H9 (cell line): ENCODE measurements at regions not wholly inside any gene's neighbourhood (a gene's known extent, or its start where the extent isn't known, plus 50 kb on each side); places are given as distances from the start of the nearest gene placed in this dataset.

Experiments
- DNase-seq: peaks from one replicate; pipeline ENCODE4 v3.0.0-alpha.2; 2017
- H2AFZ ChIP-seq: one replicate; pipeline ENCODE4 v1.6.1; 2013; ENCODE audit warnings: mild to moderate bottlenecking, low read length, control low read depth, moderate library complexity
- H2AK5ac ChIP-seq: 2 replicates; pipeline ENCODE4 v1.6.1; 2013; ENCODE audit warnings: low read length, control low read depth, mixed read lengths; ENCODE audit not compliant: insufficient read length
- H2BK120ac ChIP-seq: one replicate; pipeline ENCODE4 v1.6.1; 2013; ENCODE audit warnings: low read depth, mild to moderate bottlenecking, low read length, control low read depth, inconsistent platforms; ENCODE audit not compliant: poor library complexity, severe bottlenecking
- H2BK12ac ChIP-seq: 2 replicates; pipeline ENCODE4 v1.6.1; 2013; ENCODE audit warnings: low read length, control low read depth, mixed read lengths, low read depth; ENCODE audit not compliant: insufficient read length
- H2BK15ac ChIP-seq: 2 replicates; pipeline ENCODE4 v1.6.1; 2013; ENCODE audit warnings: low read depth, low read length, control low read depth
- H2BK20ac ChIP-seq: one replicate; pipeline ENCODE4 v1.6.1; 2013; ENCODE audit warnings: low read depth, mild to moderate bottlenecking, low read length, control low read depth, inconsistent platforms; ENCODE audit not compliant: poor library complexity, severe bottlenecking
- H2BK5ac ChIP-seq: 2 replicates; pipeline ENCODE4 v1.6.1; 2013; ENCODE audit warnings: low read length, control low read depth, mixed read lengths; ENCODE audit not compliant: insufficient read length
- H3K14ac ChIP-seq: 2 replicates; pipeline ENCODE4 v1.6.1; 2013; ENCODE audit warnings: low read length, control low read depth; ENCODE audit not compliant: insufficient read depth
- H3K18ac ChIP-seq: 2 replicates; pipeline ENCODE4 v1.6.1; 2013; ENCODE audit warnings: low read depth, mild to moderate bottlenecking, mixed read lengths, low read length, control low read depth; ENCODE audit not compliant: insufficient read length
- H3K23ac ChIP-seq: 2 replicates; pipeline ENCODE4 v1.6.1; 2013; ENCODE audit warnings: low read length, control low read depth, mixed read lengths, low read depth; ENCODE audit not compliant: insufficient read length
- H3K23me2 ChIP-seq: 2 replicates; pipeline ENCODE4 v1.6.1; 2013; ENCODE audit warnings: low read depth, mild to moderate bottlenecking, mixed read lengths, low read length, control low read depth; ENCODE audit not compliant: insufficient read length, poor library complexity, severe bottlenecking
- H3K27ac ChIP-seq: 2 replicates; pipeline ENCODE4 v1.5.1; 2013; ENCODE audit warnings: low read length, control low read depth, mixed read lengths, low read depth; ENCODE audit not compliant: insufficient read length
- H3K27me3 ChIP-seq: 2 replicates; pipeline ENCODE4 v1.6.1; 2013; ENCODE audit warnings: low read length, control low read depth, inconsistent platforms; ENCODE audit not compliant: insufficient read depth
- H3K4ac ChIP-seq: 2 replicates; pipeline ENCODE4 v1.6.1; 2013; ENCODE audit warnings: low read depth, mild to moderate bottlenecking, control low read depth, inconsistent platforms, low read length, moderate library complexity
- H3K4me1 ChIP-seq: 2 replicates; pipeline ENCODE4 v1.6.1; 2013; ENCODE audit warnings: low read length, control low read depth, inconsistent platforms; ENCODE audit not compliant: insufficient read depth
- H3K4me2 ChIP-seq: 2 replicates; pipeline ENCODE4 v1.6.1; 2013; ENCODE audit warnings: low read length, control low read depth, mixed read lengths; ENCODE audit not compliant: insufficient read length, insufficient read depth
- H3K56ac ChIP-seq: 2 replicates; pipeline ENCODE4 v1.6.1; 2013; ENCODE audit warnings: low read depth, mild to moderate bottlenecking, mixed read lengths, low read length, control low read depth; ENCODE audit not compliant: insufficient read length
- H3K79me1 ChIP-seq: 2 replicates; pipeline ENCODE4 v1.6.1; 2013; ENCODE audit warnings: low read depth, mild to moderate bottlenecking, moderate library complexity, low read length, control low read depth, inconsistent platforms; ENCODE audit not compliant: insufficient read depth, poor library complexity, severe bottlenecking
- H3K79me2 ChIP-seq: 2 replicates; pipeline ENCODE4 v1.6.1; 2013; ENCODE audit warnings: low read length, control low read depth, inconsistent platforms; ENCODE audit not compliant: insufficient read depth
- H3K9ac ChIP-seq: 2 replicates; pipeline ENCODE4 v1.6.1; 2013; ENCODE audit warnings: low read length, control low read depth, mixed read lengths; ENCODE audit not compliant: insufficient read length; ENCODE audit errors: extremely low read depth
- H3K9me3 ChIP-seq: one replicate; pipeline ENCODE4 v1.6.1; 2013; ENCODE audit warnings: low read depth, low read length, inconsistent platforms; ENCODE audit not compliant: control insufficient read depth
- H3T11ph ChIP-seq: one replicate; pipeline ENCODE4 v1.6.1; 2013; ENCODE audit warnings: mild to moderate bottlenecking, low read length, control low read depth, inconsistent platforms
- H4K20me1 ChIP-seq: one replicate; pipeline ENCODE4 v1.6.1; 2013; ENCODE audit not compliant: control insufficient read depth, insufficient read length, insufficient read depth
- H4K5ac ChIP-seq: 2 replicates; pipeline ENCODE4 v1.6.1; 2013; ENCODE audit warnings: low read depth, mild to moderate bottlenecking, mixed read lengths, low read length, control low read depth; ENCODE audit not compliant: insufficient read length
- H4K8ac ChIP-seq: replicated peaks from 2 replicates; pipeline ENCODE4 v1.6.1; 2013; ENCODE audit warnings: low read length, control low read depth, mixed read lengths, low read depth; ENCODE audit not compliant: insufficient read length
- H4K91ac ChIP-seq: 2 replicates; pipeline ENCODE4 v1.6.1; 2013; ENCODE audit warnings: low read depth, mild to moderate bottlenecking, moderate library complexity, mixed read lengths, low read length, control low read depth; ENCODE audit not compliant: insufficient read length
- H3K27ac Mint-ChIP-seq, 3 experiments: 2 replicates in 2 of 3; 3 replicates in 1 of 3; pipeline ENCODE4 v1.8.0; 2020 to 2021; ENCODE audit warnings: mixed read lengths in 3 of 3, mild to moderate bottlenecking in 1 of 3, moderate library complexity in 1 of 3
- H3K27me3 Mint-ChIP-seq: 2 replicates; pipeline ENCODE4 v1.8.0; 2021; ENCODE audit warnings: low read depth, mild to moderate bottlenecking, moderate library complexity, mixed read lengths
- H3K36me3 Mint-ChIP-seq, 3 experiments: 2 replicates in 2 of 3; 3 replicates in 1 of 3; pipeline ENCODE4 v1.8.0; 2020 to 2021; ENCODE audit warnings: low read depth in 3 of 3, mixed read lengths in 3 of 3; ENCODE audit not compliant: insufficient read depth in 1 of 3
- H3K4me1 Mint-ChIP-seq, 2 experiments: 2 replicates each; pipeline ENCODE4 v1.8.0; 2020; ENCODE audit warnings: mixed read lengths in 2 of 2
- H3K4me3 Mint-ChIP-seq, 2 experiments: 2 replicates in 1 of 2; 3 replicates in 1 of 2; pipeline ENCODE4 v1.8.0; 2020 to 2021; ENCODE audit warnings: mild to moderate bottlenecking in 2 of 2, mixed read lengths in 2 of 2, moderate library complexity in 1 of 2
- H3K9me3 Mint-ChIP-seq, 2 experiments: 2 replicates in 1 of 2; 3 replicates in 1 of 2; pipeline ENCODE4 v1.8.0; 2020; ENCODE audit warnings: mild to moderate bottlenecking in 2 of 2, mixed read lengths in 2 of 2, moderate library complexity in 1 of 2
- WGBS: extraction: QIAGEN DNeasy Blood & Tissue Kit; methylation state at CpG from one replicate; pipeline ENCODE4 v1.1.7; 2013; ENCODE audit warnings: missing lambda C conversion rate, low lambda C conversion rate, mixed read lengths; ENCODE audit not compliant: insufficient read length; ENCODE audit errors: extremely low coverage; 5-methylcytosine and 5-hydroxymethylcytosine counted together
- TF ChIP-seq, protein P1 (sequence below): fragments of 200-600 bp; sonication (generic); conservative IDR thresholded peaks from 3 replicates; pipeline ENCODE4 v1.8.0; 2021; ENCODE audit warnings: antibody characterized with exemption, mild to moderate bottlenecking

DNA sequence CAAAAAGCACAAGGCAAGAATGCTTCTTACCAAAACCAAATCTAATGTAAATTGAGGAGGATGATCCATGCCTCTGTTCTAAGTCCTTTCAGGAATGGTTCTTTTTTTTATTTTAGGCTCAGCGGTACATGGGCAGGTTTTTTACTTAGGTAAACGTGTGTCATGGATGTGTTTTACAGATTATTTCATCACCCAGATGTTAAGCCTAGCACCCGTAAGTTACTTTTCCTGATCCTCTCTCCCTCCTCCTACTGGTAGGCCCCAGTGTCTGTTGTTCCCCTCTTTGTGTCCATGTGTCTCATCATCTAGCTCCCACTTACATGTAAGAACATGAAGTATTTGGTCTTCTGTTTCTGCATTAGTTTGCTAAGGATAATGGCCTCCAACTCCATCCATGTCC lies 289.2 kb upstream of the THBS1 start:
- H4K8ac ChIP-seq, result no peak overlapping the region
- no peaks in the 10 kb centered on the region for H3K23me2 ChIP-seq
- no peaks in the 10 kb centered on the region for H3K4me1 ChIP-seq
- Mint-ChIP-seq H3K4me1 (no peaks in the 10 kb centered on the region), H3K4me3 (no peak overlapping the region), H3K27me3 (no peaks in the 10 kb centered on the region), H3K27ac (no peak overlapping the region), H3K36me3 (peaks cover 0 to 8% (median 0%) of the 10 kb centered on the region in 3 experiments; a peak in 3 of 7 replicates), H3K9me3 (peaks cover 7 to 8% of the 10 kb centered on the region in 2 experiments; a peak in 3 of 5 replicates)
- no peak overlapping the region for H3K27ac ChIP-seq
- no peak overlapping the region for H2BK5ac ChIP-seq
- H3K18ac ChIP-seq, result no peak overlapping the region
- H3K9me3 ChIP-seq, result no peaks in the 10 kb centered on the region
- no peak overlapping the region for H3K9ac ChIP-seq
- H2AFZ ChIP-seq, result no peak overlapping the region
- no peak overlapping the region for H2BK15ac ChIP-seq
- H3K79me2 ChIP-seq, result no peaks in the 10 kb centered on the region
- no peaks in the 10 kb centered on the region for H3K79me1 ChIP-seq
- H3K27me3 ChIP-seq, result no peaks in the 10 kb centered on the region
- H3K4ac ChIP-seq, result no peak overlapping the region
- no peak overlapping the region for H3K4me2 ChIP-seq
- no peak overlapping the region for H4K91ac ChIP-seq
- WGBS, result no CpG with 5 or more reads among the region's 3 CpGs
- no peak overlapping the region for H4K5ac ChIP-seq
- no peak overlapping the region for H2AK5ac ChIP-seq
- H2BK12ac ChIP-seq, result no peak overlapping the region
- no peak overlapping the region for H3K23ac ChIP-seq
- no peak overlapping the region for H2BK120ac ChIP-seq
- TF ChIP-seq, protein P1, sequence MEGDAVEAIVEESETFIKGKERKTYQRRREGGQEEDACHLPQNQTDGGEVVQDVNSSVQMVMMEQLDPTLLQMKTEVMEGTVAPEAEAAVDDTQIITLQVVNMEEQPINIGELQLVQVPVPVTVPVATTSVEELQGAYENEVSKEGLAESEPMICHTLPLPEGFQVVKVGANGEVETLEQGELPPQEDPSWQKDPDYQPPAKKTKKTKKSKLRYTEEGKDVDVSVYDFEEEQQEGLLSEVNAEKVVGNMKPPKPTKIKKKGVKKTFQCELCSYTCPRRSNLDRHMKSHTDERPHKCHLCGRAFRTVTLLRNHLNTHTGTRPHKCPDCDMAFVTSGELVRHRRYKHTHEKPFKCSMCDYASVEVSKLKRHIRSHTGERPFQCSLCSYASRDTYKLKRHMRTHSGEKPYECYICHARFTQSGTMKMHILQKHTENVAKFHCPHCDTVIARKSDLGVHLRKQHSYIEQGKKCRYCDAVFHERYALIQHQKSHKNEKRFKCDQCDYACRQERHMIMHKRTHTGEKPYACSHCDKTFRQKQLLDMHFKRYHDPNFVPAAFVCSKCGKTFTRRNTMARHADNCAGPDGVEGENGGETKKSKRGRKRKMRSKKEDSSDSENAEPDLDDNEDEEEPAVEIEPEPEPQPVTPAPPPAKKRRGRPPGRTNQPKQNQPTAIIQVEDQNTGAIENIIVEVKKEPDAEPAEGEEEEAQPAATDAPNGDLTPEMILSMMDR, result no peak
- no peak overlapping the region for H3T11ph ChIP-seq
- no peaks in the 10 kb centered on the region for H4K20me1 ChIP-seq
- no peak overlapping the region for H3K14ac ChIP-seq
- H2BK20ac ChIP-seq, result no peak overlapping the region
- no peak overlapping the region for H3K56ac ChIP-seq
- DNase-seq, result no peak
